HS-27A (cell line): ENCODE measurements at regions not wholly inside any gene's neighbourhood (a gene's known extent, or its start where the extent isn't known, plus 50 kb on each side); places are given as distances from the start of the nearest gene placed in this dataset.
A peak's percentile ranks its signal among the peaks of the same experiment; 100 is the strongest.

ENCODE experiments used
- DNase-seq: peaks from one replicate; pipeline ENCODE4 v3.0.0-alpha.2; 2012; ENCODE audit warnings: low read depth, missing footprints

DNA sequence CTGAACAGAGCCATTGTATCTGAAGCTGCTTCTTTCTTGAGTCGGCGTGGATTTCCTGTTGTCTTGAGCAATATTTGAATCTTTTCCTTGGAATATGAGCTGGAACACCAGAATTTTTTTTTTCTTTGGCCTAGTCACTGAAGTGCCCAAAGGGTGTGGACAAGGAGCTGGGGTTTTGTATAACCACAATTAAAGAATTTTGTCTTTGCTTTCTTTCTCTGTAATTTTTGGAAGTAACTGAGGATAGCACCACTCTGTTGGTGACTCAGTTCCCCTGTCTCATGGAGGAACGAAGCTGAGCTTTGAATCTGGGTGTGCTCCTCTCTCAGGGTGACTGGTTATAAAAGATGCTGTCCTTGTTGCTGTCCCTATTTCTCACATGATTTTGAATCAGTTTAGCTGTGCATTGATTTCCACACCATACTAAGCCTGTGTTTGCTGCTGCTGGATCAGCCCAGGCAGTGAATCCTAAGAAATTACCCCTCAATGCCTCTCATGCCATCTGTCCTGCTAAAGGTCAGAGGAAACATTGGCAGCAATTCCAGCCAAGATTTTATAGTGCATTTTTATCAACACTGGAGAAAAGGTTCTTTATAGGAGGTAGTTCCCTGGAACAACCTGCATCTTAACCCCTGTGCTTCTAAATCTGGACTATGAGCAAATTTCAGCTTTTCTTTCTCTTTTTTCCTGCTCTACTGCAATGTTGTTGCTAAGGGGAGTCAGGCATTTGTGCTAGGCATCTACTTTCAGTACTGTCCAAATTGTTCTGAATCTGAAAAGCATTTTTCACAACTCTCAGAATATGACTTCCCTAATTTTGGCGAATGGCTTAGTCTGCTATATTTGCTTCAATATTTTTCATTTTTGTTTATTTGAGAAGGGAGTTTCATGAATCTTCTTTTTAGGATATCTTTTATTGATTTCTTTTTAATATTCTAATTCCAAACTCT, 540.8 kb downstream of the SOX6 start:
- DNase-seq: no peak

GRCh38 chr11:15816260-15816871, 540.0 kb downstream of the SOX6 start:
- DNase-seq: peak; percentile 83

- no peak for DNase-seq
Observed at GRCh38 chr11:15817001-15817400, 539.3 kb downstream of the SOX6 start.

DNA sequence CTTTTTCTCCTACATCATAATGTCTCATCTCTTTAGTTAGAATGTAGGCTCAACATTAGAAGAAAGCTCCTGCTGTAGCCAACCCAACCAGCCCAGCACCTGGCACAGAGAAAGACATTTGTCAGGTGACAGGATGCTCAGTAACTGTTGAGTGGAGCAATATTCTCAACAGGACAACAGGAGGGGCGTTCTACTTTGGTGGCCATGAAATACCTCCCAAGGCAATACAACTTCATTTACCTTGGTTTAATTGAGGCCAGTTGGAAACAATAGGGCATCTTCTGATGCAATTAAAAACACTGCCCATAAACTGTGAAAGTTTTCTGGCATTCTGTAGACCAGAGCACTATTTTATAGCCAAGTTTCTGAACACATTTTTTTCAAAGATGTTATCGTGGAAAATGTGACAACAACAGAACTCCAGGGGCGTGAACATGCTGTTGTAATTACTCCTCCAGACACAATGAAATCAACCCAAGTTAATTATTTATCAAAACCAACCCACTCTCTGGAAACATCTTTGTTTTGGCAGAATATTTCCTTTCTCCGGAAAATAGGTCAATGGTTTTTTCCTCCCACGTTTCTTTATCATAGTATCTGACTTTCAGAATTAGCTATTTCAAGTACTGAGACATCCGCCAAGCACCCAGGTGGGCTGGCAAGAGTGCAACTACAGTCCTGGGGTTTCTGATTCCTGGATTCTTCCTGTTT, 538.1 kb downstream of the SOX6 start:
- no peak for DNase-seq

- DNase-seq: no peak
Observed at GRCh38 chr11:15819679-15820286, 536.6 kb downstream of the SOX6 start.

DNA sequence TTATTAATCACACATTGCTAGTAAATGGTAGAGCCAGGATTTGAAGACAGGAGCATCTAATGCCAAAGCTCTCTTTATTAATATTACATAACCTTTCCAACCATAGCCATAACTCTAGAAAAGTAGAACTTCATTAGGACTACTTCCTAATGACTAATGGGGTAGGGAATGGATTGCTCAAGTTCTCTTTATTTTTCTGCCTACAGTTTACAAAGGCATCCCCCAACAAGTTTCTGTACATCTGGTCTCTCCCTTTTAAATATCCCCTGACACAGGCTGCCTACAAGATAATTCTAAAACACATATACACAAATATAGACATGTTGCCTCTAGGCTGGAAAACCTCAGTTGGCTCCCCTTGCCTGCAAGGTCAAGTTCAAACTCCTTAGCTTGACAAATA, 534.9 kb downstream of the SOX6 start:
- no peak for DNase-seq

- DNase-seq: no peak
Observed at GRCh38 chr11:15824060-15824459, 532.3 kb downstream of the SOX6 start.

- DNase-seq: no peak
Observed at GRCh38 chr11:15825976-15826650, 530.2 kb downstream of the SOX6 start.

GRCh38 chr11:15826826-15827225, 529.5 kb downstream of the SOX6 start:
- DNase-seq: no peak

DNA sequence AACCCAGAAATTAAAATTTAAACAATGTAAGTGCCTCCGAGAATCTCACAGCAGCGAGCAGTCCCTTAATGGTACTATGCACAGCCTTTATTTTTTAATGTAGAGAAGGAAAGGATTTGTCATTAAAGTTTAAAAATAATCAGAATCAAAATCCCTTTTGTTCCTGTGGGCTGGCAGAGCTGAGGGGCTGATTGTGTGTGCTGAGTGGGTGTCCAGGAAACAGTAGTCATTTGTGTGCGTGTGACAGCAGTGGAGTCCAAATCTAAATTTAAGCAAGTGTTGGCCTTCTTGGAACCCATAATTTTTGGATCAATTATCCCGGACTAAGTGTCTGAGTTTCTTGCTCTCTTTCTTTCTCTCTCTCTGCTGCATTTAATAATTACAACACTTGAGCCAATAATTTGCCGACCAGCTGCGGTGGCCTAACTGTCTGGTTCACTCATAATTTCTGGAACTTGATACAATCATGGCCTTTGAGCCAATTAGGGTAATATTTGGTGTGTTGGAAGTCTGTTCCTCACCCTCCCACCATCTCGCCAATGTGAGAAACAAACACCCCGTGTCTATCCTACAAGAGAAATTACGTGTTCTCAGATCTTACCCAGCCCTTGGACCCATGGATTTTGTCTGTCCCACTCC, 528.0 kb downstream of the SOX6 start:
- DNase-seq: no peak

GRCh38 chr11:15829312-15829711, 527.0 kb downstream of the SOX6 start:
- no peak for DNase-seq

DNA sequence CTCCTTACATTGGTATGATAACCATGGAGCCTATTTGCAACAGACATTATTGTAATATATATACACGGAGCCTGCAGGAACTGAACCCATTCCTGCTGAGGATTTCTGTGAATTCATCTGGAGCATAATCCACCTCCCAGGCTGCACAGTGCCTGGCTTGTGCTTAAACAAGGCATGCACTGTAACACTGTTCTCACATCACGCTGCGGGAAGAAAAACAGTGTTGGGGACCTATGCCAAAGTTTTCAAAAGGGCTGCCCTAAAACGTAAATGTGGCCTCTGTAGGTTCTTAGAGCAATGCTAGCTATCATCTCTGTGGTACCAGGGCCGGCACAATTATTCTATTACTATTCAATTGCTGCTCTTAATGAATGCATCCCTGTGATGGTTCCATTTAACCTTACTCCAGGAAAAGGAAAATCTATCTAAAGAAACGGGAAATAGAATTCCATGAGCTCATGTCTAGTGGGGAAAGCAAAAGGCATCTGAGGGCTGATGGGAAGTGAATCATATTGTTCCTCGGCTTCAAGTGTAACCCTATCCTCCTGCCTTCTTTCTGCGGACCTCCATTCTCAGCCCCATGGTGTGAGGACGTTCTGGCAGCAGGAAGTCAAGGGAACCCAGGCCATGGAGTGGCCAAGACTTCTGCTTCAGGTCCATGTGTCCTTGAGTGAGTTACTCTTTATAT, 525.5 kb downstream of the SOX6 start:
- DNase-seq: no peak

GRCh38 chr11:15835788-15836411, 520.4 kb downstream of the SOX6 start:
- DNase-seq: no peak

GRCh38 chr11:15836795-15837194, 519.6 kb downstream of the SOX6 start:
- DNase-seq: no peak

DNA sequence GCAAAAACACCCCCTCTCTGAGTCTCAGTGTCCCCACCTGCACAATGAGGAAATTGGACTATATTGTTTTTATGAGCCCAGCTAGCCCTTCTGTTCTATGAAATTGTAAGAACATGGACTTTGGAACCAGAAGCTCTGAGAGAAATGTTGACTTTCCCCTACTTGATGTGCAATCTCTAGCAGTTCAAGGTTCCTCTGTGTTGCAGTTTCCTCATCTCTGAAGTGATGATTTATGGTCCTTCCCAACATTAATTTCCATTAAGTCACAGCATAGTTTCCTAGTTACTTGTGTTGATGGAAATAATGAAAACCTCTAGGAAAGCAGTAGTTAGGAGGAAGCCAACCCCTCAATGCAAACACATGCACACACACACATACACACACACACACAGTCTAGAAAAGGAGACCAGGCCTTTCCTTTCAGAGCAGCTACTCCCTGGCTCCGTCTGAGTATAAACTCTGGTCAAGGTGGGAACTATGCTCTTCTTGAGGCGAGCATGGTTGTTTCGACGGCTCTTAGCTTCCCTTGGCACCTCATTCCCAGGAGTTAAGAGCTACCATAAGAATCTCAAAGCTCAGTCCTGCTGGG, 518.4 kb downstream of the SOX6 start:
- DNase-seq: no peak

- DNase-seq: no peak
Observed at GRCh38 chr11:15839061-15839460, 517.3 kb downstream of the SOX6 start.

- DNase-seq: no peak
Observed at GRCh38 chr11:15840966-15841365, 515.4 kb downstream of the SOX6 start.

DNA sequence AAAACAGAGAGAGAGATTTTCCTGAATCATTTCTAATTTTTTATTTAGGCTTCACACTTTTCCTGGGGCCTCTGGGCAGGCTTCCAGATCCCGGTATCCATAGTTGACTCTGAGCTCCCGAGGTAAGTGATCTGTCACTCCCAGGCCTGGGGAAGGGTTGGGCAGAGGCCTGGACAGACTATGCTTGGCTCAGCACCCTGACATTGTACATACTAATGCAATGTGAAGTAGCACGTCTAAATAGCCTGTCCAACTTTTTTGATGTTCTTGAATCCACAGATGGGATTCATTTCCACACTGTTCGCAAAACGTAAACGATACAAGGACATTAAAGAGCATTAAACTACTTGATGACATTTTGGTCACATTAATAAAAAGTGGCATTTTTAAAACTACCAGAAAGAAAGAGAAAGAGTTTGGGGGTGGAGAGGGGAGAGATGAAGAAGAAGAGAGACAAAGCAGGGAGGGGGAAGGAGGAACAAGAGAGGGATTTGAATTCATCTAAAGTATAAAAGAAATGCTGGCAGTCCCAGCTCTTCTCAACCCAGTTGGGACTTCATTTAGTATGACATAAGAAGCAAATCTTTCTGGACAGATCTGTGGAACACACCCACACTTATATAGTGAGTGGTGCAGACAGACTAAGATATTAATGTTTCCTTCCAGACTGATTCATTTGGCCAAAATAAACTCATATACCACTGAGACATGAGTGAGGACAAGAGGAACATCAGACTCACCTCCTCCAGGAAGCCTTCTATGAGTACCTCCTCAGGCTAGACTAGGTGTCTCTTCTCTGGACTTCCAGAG, 514.2 kb downstream of the SOX6 start:
- no peak for DNase-seq

DNA sequence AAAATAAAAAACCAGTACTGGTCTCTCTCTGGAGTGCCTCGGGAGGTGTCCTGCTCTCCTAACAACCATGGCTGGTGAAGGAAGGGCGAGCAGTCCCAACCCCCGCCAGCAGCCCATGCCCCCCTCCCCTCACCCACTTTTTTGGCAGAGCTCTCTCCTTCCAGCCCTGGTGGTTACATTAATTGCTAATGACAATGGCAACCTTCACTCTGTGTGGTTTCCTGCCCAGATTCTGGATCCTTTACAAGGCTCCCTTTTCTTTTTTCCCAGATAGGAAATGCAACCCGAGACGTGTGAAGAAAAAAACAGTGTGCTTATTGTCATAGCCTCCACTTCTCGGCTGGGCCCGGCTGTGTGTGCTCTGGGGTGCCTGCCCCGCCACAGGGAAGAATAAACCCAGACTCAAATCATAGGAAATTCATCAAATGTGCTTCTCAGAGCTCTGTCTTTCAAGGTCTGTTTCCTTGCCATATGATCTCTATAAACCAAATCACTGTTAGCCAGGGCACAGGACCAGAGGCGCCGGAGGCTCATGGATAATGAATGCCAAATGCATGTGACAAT, 513.0 kb downstream of the SOX6 start:
- no peak for DNase-seq
